DMS53 treated with DMSO at 0.1 percent for 48 hours (cell line): ENCODE measurements at regions not wholly inside any gene's neighbourhood (a gene's known extent, or its start where the extent isn't known, plus 50 kb on each side); places are given as distances from the start of the nearest gene placed in this dataset.

Experiments
- DNase-seq: peaks from one replicate; lab custom pipeline; 2025; ENCODE audit not compliant: unreplicated experiment; lab: John Stamatoyannopoulos, UW

DNA sequence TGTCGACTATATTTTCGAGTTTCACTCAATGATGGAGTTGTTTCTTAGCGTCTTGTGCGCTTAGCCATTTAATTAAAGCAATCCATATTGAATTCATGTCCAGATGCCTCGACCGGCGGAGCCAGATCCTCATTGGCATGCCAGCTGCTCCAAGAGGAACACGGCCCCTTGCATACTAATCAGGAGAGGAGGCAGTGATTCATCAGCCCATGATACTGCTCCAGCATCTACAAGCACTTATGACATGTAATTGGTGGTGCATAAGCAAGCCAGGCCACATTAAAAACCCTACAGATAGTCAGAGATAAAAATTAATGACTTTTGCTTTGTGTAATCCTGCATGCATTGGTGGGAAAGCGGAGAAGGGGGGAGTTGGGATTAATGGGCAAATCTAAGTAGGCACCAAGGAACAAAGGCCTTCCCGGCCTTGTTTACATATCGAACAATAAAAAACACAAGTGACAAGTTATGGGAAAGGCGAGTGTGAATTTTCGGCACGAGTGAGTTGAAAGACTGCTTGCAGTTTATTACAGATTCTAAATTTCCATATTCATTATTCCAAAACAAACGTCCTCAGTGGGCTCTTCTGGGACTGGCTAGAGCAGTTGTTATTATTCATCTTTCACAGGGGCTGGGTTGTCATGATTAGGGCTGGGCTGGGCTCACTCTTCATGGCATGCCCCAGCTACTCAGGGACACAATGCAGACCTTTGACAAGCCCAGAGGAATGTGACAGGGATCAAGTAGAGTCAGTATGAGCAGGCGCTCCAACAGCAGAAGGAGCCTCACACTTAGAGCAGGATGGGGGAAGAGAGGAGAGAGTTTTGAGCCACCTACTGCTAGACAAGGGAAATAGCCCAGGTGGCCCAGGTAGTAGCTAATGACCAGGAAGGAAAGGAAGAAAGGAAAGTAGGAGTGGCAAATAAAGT, 281.7 kb upstream of the ZFHX3 start:
- no peak for DNase-seq

DNA sequence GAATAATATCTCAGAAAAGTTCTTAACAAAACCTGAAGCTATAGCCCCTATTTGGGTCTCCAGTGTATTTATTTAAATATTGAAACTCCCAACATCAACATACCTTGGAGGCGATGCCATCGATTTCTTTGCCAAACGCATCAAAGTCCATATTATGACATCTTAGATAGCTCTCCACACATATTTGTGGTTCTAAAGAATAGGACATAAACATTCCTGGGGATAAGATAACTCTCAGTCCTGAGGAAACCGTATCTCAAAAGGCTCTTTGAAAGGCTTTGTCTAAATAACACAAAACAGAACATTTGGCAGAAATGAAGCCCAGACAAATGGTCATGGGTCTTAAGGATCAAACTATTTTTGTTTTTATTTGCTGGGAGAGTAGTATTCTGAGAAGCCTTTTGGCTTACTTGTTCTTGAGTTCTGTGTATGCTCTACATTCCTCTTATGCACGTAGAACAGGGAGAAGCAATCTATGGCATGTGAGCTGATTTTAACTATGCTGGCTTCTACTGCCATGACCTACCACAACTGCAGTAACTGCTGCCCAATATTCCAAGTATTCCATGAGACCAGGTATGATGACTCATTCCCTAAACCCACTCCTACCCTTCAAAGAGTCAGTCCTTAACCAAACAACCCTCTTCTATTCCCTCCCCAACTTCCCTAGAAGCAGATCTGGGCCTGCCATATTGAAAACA, 279.0 kb upstream of the ZFHX3 start:
- DNase-seq: no peak

DNA sequence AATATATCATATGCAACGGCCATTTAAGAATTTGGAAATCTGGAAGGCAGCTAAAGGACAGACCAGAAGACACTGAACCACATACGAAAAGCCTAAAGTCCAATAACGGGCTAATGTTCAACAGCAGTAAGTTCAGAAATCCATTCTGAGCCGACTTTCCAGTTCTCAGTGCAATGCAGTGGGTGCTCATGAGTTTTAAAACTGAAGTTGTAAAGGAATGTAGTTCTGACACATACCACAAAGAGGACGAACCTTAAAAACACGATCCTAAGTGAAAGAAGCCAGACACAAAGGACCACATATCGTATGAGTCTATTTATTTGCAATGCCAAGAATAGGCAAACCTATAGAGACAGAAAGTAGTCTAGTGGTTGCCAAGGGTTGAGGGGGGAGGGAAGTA, 278.3 kb upstream of the ZFHX3 start:
- no peak for DNase-seq

DNA sequence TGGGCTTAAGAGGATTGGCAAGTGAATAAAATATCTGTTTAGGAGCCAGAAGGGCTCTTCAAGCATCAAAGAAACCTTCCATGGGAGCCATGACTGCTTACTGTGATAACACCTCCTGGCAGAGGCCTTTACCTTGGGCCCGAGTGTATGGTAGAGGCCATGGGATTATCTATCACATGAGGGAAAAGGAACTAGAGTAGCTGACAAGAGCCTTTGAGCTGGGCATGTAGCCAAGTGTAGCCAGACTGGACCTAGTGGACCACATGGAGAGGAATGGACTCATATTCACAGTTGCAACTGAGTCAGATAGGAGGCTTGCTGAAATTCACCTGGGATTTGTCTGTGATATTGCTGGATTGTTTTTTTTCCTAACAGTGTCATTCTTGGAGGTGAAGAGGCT, 276.0 kb upstream of the ZFHX3 start:
- DNase-seq: no peak

DNA sequence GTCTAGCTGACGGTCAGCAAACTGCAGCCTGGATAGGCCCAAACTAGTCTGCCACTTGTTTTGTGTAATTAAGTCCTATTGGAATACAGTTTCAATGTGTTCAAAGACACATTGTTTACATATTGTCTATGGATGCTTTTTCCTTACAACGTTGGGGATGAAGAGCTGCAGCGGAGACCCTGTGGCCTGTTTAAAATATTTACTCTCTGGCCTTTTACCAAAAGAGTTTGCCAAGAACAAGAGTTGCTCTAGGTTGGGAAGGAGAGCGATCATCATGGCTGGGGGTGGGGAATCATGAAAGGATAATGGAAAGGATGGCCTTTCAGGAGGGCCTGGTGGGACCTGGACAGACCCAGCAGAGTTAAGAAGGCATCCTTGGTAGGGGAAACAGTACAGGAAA, 274.9 kb upstream of the ZFHX3 start:
- no peak for DNase-seq

DNA sequence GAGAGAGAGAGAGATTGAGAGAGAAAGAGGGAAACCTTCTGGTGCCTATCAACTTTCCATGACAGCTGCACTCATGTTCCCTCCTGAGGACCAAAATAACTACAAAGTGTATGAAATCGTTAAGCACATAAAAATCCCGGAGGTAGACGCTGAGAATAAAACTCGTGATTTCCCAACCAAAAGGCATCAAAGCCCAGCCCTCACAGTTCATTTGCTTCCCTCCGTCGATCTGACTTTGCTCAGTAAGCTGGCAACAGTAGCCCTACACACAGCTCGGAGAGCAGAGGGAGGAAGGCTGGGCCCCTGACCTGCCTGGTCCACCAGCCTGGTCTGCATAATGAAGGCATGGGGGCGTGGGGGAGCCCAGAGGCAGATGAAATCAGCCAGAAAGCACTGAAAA, 273.9 kb upstream of the ZFHX3 start:
- no peak for DNase-seq

DNA sequence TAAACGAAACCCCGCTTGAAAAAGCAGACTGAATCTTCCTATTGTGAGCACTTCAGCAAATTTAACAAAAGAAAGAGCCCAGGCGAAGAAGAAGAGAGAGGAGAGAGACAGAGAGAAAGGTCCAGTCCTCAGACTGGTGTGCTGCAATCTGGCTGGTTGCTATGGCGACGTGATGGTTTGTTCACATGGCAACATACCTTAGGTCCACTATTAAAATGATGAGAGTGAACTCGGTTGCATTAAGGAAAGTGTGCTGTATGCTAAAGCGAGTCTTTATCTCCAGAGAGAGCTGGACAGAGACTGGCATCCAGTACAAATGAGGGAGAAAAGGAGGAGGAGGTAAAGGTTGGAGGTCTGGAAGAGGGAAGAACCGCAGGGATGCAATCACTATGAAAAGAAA, 271.8 kb upstream of the ZFHX3 start:
- no peak for DNase-seq

DNA sequence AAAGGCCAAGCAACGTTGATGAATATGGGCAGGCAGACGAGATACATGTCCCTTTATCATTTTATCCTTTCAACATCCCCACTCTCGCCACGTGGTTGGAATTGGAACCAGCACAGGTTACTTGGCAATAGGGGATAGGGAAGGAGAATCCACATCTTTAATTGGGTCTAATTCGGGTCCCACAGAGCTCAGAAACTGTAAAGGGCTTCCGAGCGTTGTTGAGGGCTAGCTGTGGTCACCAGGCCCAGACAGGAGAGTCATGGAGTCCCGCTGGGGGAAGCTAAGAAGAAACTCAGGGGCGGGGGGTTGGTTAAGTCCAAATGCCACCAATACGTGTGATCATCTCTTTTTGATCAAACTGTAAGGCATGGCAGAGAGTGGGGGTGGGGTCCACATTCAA, 271.3 kb upstream of the ZFHX3 start:
- DNase-seq: no peak

DNA sequence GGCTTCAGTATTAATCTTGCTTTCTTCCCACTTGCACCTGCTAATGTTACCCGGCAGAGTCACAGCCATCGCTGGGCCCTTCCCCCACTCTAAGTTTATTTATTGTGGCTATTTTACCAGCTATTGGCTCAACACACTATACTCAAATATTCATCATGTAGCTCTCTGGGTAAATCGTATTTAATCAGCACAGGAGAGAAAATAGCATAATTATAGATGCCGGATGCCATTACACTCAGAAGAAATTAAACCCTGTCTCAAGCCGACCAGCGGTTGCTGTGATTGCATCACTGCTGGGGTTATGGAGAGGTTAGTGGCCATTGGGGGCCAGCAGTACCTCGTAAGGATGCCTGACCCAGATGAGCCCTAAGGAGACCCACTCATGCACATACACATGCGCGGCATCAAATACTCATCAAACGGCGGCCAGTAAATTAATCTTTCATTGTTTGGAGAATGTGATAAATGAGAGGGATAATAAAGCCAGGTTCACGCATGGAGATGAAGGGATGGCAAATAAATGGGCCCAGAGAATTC, 269.5 kb upstream of the ZFHX3 start:
- no peak for DNase-seq

DNA sequence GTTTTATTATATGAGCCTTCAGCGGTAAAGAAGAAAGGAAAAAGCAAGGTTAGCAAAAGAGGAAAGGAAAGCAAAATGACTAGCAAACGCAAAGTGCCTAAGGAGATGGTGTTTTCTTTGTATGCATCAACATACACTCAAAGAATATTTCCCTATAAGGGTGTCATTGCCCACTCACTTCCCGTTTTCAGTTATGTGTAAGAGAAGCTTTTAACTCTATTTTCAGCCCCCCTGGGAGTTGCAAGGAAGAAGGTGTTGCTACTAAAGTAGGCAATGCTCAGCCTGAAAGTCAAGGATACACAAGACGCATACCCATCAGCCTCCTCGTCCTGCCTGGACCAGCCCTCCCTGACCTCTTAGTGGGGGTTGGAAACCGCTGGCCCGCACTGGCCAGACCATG, 267.7 kb upstream of the ZFHX3 start:
- no peak for DNase-seq

DNA sequence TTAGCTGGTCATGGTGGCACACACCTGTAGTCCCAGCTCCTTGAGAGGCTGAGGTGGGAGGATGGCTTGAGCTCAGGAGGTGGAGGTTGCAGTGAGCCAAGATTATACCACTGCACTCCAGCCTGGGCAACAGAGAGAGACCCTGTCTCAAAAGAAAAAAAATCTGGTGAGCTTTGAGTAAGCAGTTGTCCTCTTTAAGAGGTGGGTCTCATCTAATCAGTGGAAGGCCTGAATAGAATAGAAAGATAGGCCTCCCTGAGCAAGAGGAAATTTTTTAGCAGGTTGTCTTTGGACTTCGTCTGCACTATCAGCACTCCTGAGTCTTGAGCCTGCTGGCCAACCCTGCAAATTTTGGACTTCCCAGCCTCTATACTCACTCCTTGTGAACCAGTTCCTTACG, 266.0 kb upstream of the ZFHX3 start:
- DNase-seq: no peak

DNA sequence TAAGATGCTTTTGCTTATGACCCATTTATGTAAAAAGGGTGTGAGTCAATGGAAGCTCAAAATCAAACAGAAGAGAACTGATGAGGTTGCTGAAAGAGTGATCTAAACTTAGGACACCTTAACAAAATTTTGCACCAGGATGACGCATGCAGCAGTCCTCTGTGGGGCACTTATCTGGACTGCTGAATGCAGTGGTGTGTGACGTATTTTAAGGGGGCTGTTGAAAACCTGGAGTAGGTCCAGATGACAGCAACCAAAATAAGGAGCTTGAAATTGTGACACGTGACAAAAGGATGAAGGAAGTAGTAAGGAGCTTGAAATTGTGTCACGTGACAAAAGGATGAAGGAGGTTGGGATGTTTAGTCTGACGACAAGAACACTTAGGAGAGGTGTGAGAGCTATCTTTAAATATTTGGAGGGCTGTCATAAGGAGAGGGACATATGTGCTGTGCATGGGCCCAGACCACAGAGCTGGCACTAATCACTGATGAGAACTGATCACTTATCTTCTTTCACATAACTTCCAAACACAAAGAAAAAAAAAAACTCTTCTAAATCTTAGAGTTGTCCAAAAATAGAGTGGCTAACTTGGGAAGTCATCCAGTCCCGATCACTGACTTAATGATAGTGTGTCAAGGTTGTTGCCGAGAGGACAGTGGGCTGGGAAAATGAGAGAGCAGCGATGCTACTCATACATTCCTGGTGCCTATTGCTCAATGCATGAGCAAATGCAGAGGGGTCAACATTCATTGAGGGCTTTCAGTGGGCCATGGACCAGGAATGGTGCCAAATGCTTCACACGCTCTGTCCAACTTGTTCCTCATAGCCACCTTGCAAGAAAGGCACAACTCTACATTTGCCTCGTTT, 264.2 kb upstream of the ZFHX3 start:
- no peak for DNase-seq

DNA sequence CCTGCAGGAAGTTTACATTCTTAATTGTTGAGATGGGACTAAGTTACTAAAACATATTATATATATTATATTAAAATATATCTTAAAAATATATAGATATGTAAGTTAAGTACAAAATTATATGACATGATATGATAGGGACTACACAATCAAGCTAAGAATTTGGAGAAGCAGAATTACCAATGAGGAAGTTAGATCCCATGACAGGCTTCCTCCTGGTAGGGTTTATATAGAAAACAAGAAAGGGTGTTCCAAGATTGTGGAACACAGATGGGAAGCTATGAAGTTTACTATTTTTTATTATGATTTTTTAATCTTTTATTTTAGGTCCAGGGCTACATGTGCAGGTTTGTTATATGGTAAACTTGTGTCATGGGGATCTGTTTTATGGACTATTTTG, 260.8 kb upstream of the ZFHX3 start:
- no peak for DNase-seq

DNA sequence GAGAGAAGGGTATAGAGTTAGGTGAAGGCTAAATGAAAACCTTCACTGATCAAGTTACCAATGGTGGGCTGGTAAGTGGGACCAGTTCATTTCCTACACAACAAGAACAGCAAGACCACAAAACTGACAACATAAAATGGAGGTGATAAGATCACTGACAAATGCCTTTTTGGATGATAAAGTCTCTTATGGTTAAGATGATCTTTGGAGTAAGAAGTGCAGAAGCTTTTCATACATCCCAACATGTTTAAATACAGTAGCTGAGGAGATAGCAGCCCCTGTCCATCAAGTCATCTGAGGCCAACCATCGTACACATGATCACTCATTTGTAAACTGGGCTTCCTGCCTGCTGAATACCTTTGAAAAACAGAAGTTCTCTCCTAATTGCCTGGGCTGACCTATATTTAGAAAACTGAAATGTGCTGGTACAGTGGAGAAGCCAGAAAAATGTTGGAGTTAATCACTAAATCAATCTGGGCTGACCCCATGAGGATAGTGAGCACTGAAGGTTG, 259.0 kb upstream of the ZFHX3 start:
- no peak for DNase-seq

DNA sequence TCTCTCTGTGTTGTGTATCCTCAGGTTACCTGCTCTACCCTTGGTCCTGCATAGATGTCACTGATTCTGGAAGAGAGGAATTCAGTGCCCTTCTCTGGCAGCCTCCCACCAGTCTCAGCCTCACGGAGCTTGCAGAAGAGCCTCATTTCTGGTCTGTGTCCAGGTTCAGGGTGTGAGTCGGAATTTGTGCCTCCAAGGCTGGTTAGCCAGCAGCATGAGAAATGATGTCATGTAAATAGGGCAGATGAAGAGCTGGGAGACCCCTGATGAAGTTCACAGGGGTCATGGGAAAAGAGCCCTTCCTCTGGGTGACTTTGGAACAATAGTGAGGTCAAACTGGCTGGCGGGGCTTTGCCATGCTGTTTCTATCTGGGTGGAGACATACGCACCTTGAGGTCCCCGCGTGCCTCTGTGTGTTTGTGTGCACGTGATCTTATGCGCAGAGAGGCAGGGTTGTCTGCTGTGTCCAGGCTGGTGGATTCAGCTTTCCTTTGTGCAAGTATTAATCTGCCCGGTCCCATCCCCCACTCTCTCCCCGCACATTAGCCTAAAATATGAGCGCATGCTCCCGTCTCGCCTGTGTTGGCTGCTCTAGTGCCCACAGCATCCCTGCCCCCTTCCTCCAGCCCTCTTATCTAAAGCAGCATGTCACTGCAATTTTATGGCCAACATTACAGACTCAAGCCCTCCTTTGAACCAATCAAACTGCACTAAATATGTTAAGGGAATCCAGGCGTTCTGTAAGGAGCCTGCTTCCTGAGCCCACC, 256.3 kb upstream of the ZFHX3 start:
- DNase-seq: no peak

DNA sequence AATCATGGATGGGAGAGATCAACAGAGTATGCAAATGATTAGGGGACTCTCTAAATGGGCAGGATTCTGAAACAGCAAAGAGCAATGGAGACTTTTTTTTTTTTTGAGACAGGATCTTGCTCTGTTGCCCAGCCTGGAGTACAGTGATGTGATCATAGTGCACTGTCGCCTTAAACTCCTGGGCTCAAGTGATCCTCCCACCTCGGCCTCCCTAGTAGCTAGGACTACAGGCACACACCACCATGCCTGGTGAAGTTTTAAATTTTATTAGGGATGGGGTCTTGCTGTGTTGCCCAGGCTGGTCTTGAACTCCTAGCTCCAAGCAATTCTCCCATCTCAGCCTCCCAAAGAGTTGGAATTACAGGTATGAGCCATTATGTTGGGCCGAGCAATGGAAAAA, 255.0 kb upstream of the ZFHX3 start:
- DNase-seq: no peak

DNA sequence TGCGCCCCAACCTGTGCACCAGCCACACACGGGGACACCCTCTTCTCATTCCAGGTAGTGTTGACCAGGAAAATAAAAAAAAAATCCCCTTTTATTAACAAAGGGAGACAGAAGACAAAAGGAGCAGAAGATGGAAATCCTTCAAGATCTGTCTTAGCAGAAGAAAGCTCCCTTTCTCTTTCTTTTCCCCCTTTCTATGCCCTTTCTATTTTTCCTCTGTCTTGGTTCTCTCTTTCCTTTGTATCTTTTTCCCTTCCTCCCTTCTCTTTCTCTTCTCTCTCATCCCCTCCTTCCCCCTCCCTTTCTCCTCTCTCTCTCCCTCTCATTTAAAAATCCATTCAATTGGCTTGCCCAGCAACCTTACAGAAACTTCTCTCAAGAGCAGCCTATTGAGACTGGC, 254.1 kb upstream of the ZFHX3 start:
- no peak for DNase-seq

DNA sequence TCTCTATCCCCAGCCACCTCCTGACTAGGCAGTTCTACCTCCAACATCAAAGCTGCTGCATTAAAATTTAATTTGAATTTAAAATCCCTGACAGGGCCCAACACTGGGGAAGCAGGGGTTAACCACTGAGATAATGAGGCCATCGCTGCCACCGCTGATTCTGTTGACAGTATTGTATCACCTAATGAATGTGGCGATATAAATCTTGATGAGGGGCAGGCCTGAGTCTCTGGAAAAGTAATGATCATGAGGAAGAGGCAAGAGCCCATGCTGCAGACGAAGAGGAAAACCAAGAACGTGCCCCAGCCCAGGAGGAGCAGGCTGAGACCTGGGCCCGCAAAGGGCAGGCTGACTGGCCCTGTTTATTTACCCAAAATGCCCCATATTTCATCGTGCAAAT, 251.4 kb upstream of the ZFHX3 start:
- DNase-seq: no peak

DNA sequence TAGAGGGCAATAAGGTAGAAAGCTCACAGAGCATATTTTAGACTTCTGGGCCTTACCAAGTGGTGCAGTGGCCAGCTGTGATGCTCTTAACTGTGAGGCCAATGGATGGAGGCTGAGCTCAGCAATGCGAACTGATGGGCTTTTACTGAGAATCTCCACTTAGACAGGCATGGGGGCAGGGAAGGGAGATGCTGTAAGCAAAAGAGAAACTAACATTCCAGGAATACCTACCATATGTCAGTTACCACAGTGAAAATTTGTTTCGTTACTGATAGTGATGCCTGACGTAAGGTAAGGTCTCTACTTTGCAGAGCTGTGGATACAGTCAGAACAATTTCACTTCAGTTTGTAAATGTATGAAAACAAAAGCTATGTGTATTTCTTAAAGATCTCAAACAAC, 250.6 kb upstream of the ZFHX3 start:
- no peak for DNase-seq

DNA sequence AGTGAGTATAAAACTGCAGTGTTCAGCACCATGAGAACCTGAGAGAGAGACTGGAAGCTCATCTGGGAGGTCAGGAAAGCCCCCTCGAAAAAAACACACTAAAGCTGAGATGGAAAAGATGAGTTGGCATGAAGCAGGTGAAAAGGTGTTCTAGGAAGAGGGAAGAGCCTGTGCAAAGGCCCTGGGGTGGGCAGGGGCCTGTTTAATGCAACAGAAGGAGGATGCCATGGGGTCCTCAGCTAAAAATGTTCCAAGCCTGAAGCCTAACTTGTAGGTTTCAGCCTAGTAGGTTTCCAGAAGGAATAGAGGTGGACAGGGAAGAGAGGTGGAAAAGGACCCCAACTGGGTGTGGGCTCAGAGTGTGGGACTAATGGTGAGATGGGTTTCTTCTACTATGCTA, 242.3 kb upstream of the ZFHX3 start:
- no peak for DNase-seq
